Activated CD4-positive, alpha-beta T cell treated with anti-CD3 and anti-CD28 coated beads, Interleukin-2, amount 50 U/mL, for 48 hours (primary cell): ENCODE measurements at regions not wholly inside any gene's neighbourhood (a gene's known extent, or its start where the extent isn't known, plus 50 kb on each side); places are given as distances from the start of the nearest gene placed in this dataset.
"Not testable (repeated sequence)": the region's sequence is repeated elsewhere in the genome, so short reads cannot be mapped to it uniquely, and the experiment has no call there.

Experiments used
- DNase-seq, 2 experiments: peaks; one replicate each; pipeline ENCODE4 v3.0.0-alpha.2; 2020

- DNase-seq = no peak
These were observed 119.4 kb downstream of the KCNJ2 start for GRCh38 chr17:70288540-70289290.

DNA sequence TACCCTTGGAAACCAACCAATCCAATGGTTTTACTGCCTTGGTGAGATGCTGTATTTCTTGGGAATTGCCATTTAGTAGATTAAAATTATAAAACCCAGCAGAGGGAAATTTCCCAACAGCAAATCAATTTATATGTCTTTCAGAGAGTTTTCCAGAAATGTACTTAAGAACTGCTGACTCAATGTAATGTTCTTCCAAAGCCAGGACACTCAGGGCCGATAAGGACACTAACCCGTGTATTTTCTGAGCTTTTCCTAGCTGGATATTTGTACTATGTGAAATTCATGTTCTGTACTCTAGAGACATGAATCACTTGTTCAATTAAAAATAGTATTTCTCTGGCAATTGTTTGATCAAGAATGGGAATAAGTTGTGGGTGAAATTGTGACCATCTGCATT is 121.4 kb downstream of the KCNJ2 start:
- no peak for DNase-seq

- DNase-seq = no peak
These were observed 123.0 kb downstream of the KCNJ2 start for GRCh38 chr17:70292366-70292765.

GRCh38 chr17:70293564-70294310 is 124.4 kb downstream of the KCNJ2 start:
- not testable (repeated sequence) for DNase-seq

GRCh38 chr17:70295329-70295728 is 126.0 kb downstream of the KCNJ2 start:
- DNase-seq = no peak

DNA sequence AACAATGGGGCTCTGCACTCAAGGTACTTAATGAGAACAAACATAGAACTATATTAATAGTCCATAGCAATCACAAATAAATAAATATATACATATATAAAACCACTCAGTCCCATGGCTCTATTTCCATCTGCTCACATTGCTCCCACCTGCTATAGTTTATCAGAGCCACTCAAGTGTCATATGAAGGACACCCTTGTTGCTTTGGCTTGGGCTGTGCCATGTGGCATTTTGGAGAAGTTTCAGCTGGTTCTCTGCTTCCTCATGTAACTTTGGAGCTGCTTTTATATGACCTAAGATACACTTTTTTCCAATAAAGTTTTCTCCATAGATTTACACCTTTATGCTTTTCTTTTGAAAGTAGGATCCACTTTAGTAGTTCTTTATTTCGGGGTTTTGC is 126.4 kb downstream of the KCNJ2 start:
- no peak for DNase-seq

GRCh38 chr17:70296456-70296855 is 127.1 kb downstream of the KCNJ2 start:
- no peak for DNase-seq

DNA sequence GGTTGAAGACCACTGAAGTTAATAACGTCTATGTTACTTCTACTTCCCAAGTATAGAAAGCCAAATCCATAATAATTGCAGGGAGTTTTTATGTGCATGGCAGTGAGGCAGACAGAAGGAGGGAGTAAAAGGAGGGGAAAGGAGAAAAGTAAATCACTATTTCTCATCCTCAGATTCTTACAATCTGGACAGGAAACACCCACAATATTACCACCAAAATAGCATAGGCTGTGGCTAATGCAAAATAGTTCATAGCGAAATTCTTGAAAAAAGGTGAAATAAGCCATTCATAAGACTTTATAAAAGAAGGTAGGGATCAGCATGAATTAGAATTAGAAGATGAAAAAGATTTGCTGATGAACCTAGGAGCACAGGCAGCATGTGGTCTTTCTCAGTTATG is 128.1 kb downstream of the KCNJ2 start:
- DNase-seq = no peak

DNA sequence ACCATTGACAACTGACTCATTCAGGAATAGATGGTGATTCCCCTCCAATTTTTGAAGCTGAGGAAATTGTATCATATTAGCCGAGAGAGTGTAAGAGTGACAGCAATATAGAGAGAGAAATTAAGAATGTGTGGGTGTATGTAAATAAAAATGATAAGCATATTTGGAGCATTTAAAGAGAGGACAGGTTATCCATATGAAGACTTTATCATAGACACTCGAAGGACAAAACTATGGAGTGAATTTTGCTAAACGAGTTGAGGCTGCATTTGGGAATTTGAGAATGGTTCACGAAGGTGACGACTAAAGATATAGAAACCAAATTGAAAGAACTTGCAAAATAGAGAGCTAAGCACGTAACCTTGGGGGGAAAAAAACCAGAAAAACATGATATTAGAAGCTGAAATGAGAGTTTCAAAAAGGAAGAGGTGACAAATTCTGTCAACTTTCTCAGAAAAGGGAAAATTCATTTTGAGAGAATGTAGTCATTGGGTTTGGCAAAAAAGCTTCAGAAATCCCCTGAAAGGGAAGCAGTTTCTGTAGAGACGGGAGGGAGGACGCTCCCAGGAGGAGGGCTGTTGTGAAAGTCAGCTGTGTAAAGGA is 129.7 kb downstream of the KCNJ2 start:
- DNase-seq = no peak

DNA sequence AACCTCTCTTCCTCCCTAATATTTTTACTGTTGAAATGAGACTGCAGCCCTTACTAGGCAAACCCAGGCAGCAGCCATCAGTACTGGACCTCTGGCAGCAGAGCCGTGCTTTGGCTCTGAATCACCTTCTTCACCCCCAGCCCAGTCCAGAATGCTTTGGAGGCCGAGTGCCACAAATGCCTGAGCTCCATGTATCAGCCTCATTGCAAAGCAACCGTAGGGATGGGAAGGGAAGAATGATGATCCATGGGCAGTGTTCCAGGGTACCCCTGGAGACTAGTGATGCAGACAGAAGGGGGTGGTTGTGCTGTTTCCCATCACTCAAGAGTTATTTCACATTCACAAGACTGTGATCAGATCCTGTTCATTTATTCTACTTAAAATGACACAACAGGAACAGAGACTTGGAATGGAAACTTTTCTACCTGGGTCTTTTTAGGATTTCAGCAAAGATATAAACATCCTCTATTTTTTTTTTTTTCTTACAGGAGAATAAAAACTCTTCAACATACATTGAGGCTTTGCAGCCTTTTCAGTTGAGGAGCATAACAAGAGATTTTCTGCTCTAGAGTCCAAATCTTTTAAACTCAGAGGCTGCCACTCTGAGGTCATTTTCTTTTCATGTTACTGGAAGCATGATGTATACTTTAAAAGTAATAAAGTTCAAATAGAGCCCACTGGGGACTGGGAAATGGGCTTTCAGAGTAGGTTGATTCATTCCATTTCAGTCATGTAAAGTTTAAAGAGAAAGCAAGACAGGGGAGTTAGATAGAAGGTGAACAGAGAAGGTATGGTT is 138.3 kb downstream of the KCNJ2 start:
- DNase-seq = no peak

DNA sequence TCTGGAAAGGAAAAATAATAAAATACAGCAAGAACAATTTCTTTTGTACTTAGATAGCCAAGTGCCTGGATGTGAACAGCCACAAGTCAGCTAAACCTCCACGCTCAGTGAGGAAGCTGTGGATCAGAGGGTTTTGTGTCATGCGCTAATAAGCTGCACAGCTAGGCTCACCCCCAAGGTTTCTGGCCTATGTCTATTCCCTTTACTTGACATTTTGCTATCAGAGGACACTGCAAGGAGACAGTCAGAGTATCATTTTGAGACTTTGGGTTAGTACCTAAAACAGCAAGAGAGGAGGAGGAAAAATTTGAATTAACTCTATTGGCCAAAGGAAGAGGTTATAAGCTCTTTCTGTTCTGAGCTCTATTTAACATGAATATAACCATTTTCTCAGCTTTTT is 139.3 kb downstream of the KCNJ2 start:
- no peak for DNase-seq

- DNase-seq = no peak
These were observed 140.9 kb downstream of the KCNJ2 start for GRCh38 chr17:70310221-70310672.

DNA sequence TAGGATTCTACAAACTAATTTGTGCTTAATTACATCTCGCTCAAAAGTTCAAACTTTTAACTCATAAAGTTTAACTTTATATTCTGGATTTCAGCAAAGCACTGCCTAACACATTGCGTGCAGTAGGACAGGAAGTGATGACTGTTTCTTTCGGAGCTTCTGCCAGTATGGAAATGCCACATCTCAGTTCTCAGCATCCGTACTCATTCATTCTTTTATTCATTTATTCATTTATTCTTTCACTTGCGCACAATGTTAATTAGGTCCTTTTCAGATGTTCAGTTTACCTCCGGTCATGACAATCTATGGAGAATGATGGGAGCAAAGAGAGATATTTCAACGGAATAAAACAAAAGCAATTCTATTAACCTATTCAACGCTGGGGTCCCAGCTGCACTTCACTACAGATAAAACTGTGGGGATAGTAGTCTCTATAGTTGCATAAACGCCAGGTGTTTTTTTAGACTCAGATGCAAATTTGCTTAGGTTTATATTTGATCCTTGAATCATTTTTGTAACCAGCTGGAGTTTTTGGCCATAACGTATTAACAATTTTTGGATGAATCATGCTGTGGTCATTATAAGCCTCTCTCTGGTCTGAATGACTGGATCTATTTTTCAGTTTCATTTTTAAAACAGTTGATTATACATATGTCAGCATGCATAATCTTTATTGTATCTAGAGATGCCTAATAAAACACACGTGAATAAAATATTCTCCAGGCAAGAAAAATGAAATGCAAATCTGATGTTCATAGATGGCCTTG is 143.9 kb downstream of the KCNJ2 start:
- DNase-seq = no peak

GRCh38 chr17:70314096-70314495 is 144.8 kb downstream of the KCNJ2 start:
- no peak for DNase-seq

- DNase-seq = no peak
These were observed 145.2 kb downstream of the KCNJ2 start for GRCh38 chr17:70314506-70314905.

DNA sequence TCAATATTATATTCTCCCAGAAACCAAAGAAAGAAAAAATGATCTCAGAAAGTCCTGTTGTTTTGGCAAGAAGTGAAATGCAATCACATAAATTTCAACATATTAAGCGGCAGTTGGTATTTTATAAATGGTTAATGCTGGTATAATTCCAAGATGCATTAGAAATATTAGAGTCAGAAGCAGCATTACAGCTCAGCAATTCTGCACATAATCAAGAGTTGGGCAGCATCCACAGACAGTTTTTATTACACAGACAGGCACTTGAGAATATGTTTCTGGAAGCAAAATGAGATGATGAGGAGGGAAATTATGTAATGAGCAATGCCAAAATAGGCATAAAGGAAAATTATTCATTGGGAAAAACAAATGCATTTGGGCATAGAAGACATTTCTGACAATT is 148.1 kb downstream of the KCNJ2 start:
- no peak for DNase-seq

GRCh38 chr17:70318051-70318450 is 148.7 kb downstream of the KCNJ2 start:
- no peak for DNase-seq

DNA sequence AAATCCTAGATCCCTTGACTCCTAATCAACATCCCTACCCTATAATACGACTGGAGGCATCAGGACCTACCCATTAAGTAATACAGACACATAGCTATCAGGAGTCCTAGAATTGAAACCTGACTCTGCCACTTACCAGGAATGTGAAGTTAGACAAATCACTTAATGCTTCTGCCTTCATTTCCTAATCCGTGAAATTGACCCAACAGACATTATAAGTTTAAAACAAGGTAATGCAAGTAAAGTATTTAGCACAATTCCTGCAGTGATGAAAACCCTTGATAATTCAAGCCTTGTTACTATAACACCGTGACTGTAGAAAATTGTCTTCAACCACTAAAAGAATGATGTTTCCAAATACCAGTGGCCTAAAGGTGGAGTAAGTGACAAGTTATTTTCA is 150.2 kb downstream of the KCNJ2 start:
- DNase-seq = no peak

DNA sequence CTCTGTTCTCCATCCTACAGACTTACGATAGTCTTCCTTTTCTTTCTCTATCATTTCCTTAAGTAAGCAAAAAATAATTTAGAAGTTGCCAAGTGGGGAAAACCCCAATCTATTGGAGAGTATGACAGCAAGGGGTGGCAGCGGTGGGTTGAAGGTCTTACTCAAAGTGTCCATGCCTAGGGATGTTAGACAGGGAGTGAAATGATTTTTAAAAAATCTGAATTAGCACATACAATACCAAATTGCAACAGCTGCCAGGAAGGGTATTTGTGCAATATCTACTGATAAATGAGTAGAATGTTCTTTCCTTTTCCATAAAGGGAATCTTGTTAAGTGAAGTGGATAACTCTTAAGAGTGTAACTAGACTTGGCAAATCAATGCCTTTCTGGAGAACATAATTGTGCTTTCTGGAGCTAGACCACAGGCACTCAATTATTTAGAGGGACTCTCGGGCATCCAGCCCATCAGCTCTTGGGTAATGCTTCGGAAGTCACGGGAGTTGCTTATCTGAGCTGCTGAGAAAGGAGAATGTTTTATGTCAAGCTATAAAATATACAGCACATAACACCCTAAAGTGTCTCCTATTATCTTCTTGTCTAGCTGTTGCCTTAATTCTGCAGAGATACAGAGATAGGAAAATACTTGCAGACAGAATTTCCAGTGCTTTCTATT is 151.5 kb downstream of the KCNJ2 start:
- DNase-seq = no peak

DNA sequence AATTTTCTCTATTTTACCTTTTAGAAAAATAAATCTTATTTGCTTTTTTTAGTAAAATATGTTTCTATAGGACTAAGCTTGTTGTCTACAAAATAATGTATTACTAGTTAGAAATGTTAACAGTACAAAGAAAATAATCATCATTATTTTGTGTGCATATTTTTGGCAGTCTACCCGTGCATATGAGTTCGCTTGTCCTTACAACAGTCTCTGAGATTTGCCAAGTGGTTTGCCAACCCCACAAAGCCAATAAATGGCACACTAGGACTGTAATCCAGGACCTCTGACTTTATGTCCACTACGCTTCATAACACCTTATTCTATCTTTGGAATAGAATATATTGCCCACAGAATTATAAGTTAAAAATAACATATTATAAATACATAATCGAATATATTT is 152.0 kb downstream of the KCNJ2 start:
- no peak for DNase-seq

- no peak for DNase-seq
These were observed 153.9 kb downstream of the KCNJ2 start for GRCh38 chr17:70323269-70323668.

GRCh38 chr17:70324031-70324430 is 154.7 kb downstream of the KCNJ2 start:
- DNase-seq = no peak
